Non-pigmented ciliary epithelial cell (primary cell): ENCODE measurements at regions not wholly inside any gene's neighbourhood (a gene's known extent, or its start where the extent isn't known, plus 50 kb on each side); places are given as distances from the start of the nearest gene placed in this dataset.
"Not testable (repeated sequence)": the region's sequence is repeated elsewhere in the genome, so short reads cannot be mapped to it uniquely, and the experiment has no call there.

ENCODE experiments used
- DNase-seq: peaks from one replicate; pipeline ENCODE4 v3.0.0-alpha.2; 2010; ENCODE audit warnings: low read depth

DNA sequence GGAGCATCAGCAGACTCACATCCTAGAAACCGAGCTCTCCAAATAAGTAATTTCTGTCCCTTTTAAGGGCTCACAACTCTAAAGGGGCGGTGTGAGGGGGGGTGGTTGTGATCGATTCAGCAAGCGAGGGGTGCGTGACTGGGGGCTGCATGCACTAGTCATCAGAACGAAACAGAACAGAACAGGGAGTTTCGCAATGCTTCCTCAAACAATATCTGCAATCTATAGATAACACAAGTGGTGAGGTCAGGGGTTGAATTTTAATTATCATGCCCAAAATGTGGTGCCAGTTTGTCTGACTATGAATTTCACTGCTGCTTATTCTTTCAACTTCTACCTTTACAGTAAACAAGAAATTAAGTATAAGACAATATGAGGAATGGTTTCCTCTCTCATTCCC lies 1003.0 kb upstream of the NCAM2 start:
- DNase-seq = no peak

- no peak for DNase-seq
Measured at GRCh38 chr21:19998453-19998852, 999.8 kb upstream of the NCAM2 start.

GRCh38 chr21:19999369-20000272 lies 998.6 kb upstream of the NCAM2 start:
- DNase-seq = no peak

- DNase-seq = no peak
Measured at GRCh38 chr21:20004367-20004766, 993.8 kb upstream of the NCAM2 start.

- no peak for DNase-seq
Measured at GRCh38 chr21:20010691-20011200, 987.5 kb upstream of the NCAM2 start.

DNA sequence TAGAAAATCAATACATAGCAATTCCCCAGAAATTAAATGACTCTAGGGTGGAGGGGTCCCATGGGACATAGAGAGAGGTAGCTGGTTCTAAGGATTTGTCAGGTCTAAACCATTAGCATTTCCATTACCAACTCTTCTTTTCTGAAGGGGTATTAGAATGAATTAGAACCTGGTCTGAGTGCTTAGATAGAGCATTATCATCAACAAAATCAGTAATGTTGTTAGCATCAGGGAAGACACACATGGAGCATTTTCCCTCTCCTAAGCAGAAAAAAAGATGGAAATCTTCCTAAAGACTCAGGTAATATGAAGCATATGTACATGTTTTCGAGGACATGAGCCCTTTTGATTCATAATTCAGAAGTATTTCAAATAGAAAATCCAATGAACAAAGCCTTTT lies 984.4 kb upstream of the NCAM2 start:
- DNase-seq = no peak

DNA sequence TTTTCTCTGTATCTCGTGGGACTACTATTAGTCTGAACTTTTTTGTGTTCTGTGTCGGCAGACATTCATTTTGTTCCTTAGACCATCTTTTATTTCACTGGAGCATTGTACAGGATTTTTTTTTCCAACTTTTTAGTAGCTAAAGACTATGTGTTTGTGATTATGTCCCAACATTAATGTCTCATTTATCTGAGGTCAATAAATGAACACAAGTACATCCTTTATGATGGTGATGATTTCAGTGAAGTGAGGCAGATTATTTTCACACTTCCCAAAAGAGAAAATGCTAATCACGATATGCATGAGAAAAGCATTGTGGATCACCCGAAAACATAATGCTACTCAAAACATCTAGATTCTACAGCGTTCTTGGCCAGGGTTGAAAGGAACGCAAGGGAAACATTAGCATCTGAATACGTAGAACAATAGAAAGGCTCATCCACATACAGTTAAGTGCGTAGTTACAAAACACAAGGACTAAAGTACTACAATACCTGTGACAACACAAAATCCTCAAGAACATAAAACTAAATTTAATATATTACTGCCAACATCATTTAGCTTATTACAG lies 981.7 kb upstream of the NCAM2 start:
- DNase-seq = no peak

DNA sequence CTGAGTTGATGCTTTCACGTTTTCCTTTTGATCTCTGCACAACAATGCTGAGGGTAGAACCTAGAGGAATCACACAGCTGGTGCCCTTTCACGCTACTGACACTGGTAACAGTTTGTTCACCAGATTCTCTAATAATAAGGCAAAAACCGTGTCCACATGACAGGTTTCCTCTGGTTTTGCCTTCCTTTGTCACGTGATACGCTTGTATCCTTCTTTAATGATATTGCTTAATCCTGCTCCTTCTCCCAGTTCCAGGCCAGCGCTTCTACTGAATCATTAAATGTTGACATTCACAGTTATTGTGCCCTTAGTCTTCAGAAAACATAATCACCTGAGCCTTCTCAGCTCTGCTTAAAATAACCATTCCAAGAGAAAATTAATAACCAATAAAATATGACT lies 978.2 kb upstream of the NCAM2 start:
- no peak for DNase-seq

DNA sequence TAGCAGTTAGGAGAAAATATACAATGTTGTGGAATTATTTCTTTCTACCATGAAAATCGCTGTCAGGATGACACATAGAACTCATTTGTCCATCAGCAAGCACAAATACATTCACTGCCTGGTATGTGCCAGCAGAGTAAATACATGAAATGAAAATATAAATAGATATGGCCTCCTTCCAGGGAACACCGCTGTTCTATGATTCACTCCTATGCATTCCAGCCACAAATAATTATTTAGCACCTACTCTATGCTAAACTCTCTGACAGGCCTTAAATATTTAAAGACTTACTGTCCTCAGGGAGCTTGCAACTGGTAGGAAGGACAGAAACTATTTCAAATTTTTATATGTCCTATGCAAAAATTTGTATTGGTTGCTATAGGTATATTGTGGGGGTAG lies 975.0 kb upstream of the NCAM2 start:
- no peak for DNase-seq

DNA sequence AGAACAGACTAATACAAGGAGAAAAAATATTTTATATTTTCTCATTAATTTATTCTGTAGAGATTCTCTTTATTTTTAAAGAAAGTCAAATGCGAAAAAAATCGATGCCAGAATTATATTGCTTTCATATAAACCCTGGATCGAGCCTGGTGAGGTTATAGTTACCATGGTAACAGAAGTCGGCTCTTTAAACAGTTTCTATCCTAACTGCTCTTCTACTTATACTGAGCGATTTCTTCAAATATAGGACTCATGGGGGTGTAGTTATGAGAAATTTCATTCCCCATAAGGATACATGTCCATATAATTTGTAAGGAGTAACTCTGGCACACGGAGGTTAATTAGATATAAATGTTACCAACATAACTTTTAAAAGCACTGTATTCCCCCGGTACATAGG lies 973.5 kb upstream of the NCAM2 start:
- DNase-seq = no peak

DNA sequence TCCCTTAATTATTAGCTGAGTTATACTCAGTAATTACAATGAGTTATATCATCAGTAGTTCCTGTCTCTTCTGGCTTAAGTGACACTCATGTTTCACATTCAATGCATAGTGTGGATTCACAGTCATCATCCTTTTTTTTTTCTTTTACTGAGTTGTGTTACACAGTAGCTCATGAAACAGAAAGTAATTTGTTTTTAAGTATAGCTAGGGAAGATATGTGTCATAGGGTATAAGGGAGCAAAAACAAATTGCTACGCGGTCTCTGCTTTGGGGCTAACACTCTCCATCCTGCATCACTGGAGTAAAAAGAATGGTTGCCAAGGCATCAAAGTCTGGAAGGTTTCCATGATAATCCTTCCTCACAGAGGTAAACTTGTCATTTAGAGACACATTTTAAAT lies 971.7 kb upstream of the NCAM2 start:
- no peak for DNase-seq

GRCh38 chr21:20030390-20030789 lies 967.8 kb upstream of the NCAM2 start:
- DNase-seq = no peak

DNA sequence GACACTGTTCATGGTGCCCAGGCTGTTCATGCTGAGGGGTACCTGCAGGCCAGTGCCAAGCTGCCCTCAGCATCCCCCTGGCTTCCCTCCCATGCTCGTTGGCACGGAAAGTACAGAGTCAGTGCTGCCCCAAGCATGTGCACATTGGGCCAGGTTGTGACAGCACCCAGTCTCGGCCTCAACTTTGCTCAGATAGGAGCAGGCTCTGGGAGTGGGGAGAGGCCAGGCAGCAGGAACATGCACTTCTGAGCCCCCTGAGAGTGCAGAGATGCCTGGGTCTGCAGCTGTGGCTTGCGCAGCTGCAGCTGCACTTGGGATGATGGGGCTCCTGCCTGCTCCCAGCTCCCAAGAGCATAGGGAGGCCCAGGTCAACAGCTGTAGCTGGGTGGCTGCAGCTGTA lies 966.4 kb upstream of the NCAM2 start:
- no peak for DNase-seq

DNA sequence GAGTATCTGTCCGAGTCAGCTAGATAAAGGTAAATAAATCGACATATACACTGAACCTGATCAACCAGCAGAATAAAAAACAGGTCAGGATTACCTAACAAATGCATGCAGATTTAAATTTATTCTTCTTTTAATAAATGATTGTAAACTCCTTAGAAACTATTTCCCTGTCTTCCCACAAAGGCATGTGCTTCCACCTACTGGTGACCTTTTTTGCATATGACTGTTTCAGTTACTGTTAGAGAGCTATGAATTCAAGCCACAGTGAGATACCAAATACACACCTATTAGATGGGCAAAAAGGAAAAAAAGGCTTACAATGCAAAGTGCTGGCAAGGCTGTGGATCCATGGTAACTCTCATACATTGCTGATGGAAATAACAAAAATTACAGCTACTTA lies 957.4 kb upstream of the NCAM2 start:
- DNase-seq = no peak

- DNase-seq = no peak
Measured at GRCh38 chr21:20045197-20045596, 953.0 kb upstream of the NCAM2 start.

DNA sequence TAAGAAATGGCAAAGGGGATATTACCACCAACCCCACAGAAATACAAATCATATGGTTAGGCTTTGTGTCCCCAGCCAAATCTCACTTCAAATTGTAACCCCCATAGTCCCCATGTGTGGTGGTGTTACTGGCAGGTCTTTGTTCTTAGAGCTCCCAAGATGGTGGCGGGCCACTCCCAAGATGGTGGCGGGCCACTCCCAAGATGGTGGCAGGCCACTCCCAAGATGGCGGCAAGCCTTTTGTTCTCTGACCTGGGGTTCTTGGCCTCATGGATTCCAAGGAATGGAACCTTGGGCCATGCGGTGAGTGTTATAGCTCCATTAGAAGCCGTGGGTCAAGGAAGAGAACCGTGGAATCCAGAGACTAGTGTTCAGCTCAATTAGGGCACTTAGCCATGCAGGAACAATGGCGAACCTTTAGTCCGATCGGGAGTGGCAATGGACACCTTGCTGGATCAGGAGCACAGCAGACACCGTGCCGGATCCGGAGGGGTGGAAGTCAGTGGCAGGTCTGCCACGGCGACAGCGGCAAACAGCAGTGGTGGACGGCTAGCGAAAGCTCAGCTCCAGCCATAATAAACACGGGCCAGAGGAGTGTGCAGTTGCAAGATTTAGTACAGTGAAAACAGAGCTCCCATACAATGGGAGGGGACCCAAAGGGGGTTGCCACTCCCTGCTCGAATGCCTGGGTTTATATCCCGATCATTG lies 949.9 kb upstream of the NCAM2 start:
- DNase-seq = not testable (repeated sequence)

GRCh38 chr21:20083336-20083735 lies 914.9 kb upstream of the NCAM2 start:
- DNase-seq = no peak

- DNase-seq = no peak
Measured at GRCh38 chr21:20083925-20084324, 914.3 kb upstream of the NCAM2 start.

GRCh38 chr21:20086508-20086907 lies 911.7 kb upstream of the NCAM2 start:
- no peak for DNase-seq

GRCh38 chr21:20106368-20106767 lies 891.8 kb upstream of the NCAM2 start:
- no peak for DNase-seq

GRCh38 chr21:20108016-20108415 lies 890.2 kb upstream of the NCAM2 start:
- DNase-seq = no peak

DNA sequence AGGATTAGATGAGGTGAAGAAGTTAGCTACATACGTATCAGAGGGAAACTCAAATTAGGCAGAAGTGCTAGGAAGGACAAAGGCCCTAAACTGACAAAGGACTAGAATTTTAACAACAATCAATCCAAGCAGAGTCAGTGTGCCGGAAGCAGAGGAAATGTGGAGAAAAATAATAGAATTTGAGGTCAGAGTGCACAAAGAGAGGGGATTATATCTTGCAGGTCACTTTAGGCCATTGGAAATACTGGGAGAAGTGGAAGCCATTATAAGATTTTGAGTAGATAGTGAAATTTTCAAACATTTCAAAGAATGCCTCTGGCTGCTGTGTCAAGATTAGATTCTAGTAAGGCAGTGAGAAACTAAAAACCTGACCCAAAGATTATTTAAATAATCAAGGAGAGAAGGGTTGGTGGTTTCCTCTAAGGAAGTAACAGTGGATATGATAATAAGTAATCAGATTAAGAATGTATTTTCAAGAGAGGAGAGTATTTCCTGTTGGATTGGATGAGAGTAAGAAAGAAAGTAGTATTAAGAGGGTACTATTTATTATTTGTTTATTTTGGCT lies 889.2 kb upstream of the NCAM2 start:
- no peak for DNase-seq

GRCh38 chr21:20110368-20110767 lies 887.8 kb upstream of the NCAM2 start:
- no peak for DNase-seq
